Transverse colon (tissue), 3 donors: ENCODE measurements at regions not wholly inside any gene's neighbourhood (a gene's known extent, or its start where the extent isn't known, plus 50 kb on each side); places are given as distances from the start of the nearest gene placed in this dataset.

Source experiments
- CTCF ChIP-seq, 5 experiments: fragments of 200-600 bp in 3 of 5; fragments of 450-650 bp in 2 of 5; sonication (generic) in 3 of 5; IDR thresholded peaks; 1 replicate in 2 of 5; 2 replicates in 3 of 5; pipeline ENCODE4 v1.5.1; 2016 to 2017; ENCODE audit warnings: antibody characterized with exemption in 5 of 5, inconsistent platforms in 3 of 5, mild to moderate bottlenecking in 2 of 5, moderate library complexity in 1 of 5
- POLR2A ChIP-seq: fragments of 450-650 bp; IDR thresholded peaks from one replicate; pipeline ENCODE4 v1.6.1; 2016; ENCODE audit warnings: antibody characterized with exemption, mild to moderate bottlenecking, moderate library complexity

GRCh38 chr1:58395355-58395754 lies 151.2 kb downstream of the OMA1 start:
- TF ChIP-seq CTCF (IDR thresholded peaks at IDR 0.05): no peak
- no peak for TF ChIP-seq POLR2A
